ENCODE measurements at regions not wholly inside any gene's neighbourhood (a gene's known extent, or its start where the extent isn't known, plus 50 kb on each side); places are given as distances from the start of the nearest gene placed in this dataset.

- DNase-seq = no peak
These were observed 55.3 kb upstream of the LY86 start for GRCh38 chr6:6533176-6533575.

GRCh38 chr6:6534399-6534798 lies 54.1 kb upstream of the LY86 start:
- DNase-seq = no peak

- DNase-seq = no peak
These were observed 50.8 kb upstream of the LY86 start for GRCh38 chr6:6537488-6538260.

GRCh38 chr6:6538261-6538660 lies 50.3 kb upstream of the LY86 start:
- DNase-seq = no peak
